GM18505 (cell line): ENCODE measurements at regions not wholly inside any gene's neighbourhood (a gene's known extent, or its start where the extent isn't known, plus 50 kb on each side); places are given as distances from the start of the nearest gene placed in this dataset.

Source experiments
- ATAC-seq: cut with Tn5 transposase; IDR thresholded peaks from one replicate; pipeline ENCODE4 v1.9.1; 2021; ENCODE audit not compliant: unreplicated experiment
- POLR2A ChIP-seq: IDR thresholded peaks from 4 replicates; pipeline ENCODE4 v1.6.1; 2011; ENCODE audit warnings: borderline replicate concordance; ENCODE audit not compliant: insufficient read depth, insufficient read length; ENCODE audit errors: extremely low read depth

GRCh38 chr6:63427951-63428350 is 108.2 kb upstream of the LGSN start:
- no peak for TF ChIP-seq POLR2A
- no peak for ATAC-seq

- no peak for TF ChIP-seq POLR2A
- no peak for ATAC-seq
Observed at GRCh38 chr6:63430985-63431519, 111.3 kb upstream of the LGSN start.

- no peak for ATAC-seq
- no peak for TF ChIP-seq POLR2A
Observed at GRCh38 chr6:63434943-63435342, 115.2 kb upstream of the LGSN start.

- no peak for ATAC-seq
- TF ChIP-seq POLR2A: no peak
Observed at GRCh38 chr6:63436356-63436755, 116.6 kb upstream of the LGSN start.

GRCh38 chr6:63437058-63437457 is 117.3 kb upstream of the LGSN start:
- no peak for ATAC-seq
- TF ChIP-seq POLR2A: no peak

GRCh38 chr6:63440057-63440456 is 120.3 kb upstream of the LGSN start:
- no peak for TF ChIP-seq POLR2A
- no peak for ATAC-seq

GRCh38 chr6:63440594-63440993 is 120.8 kb upstream of the LGSN start:
- no peak for ATAC-seq
- no peak for TF ChIP-seq POLR2A

- no peak for TF ChIP-seq POLR2A
- no peak for ATAC-seq
Observed at GRCh38 chr6:63441266-63441956, 121.6 kb upstream of the LGSN start.

- no peak for TF ChIP-seq POLR2A
- ATAC-seq: no peak
Observed at GRCh38 chr6:63442870-63443269, 123.1 kb upstream of the LGSN start.

- no peak for ATAC-seq
- TF ChIP-seq POLR2A: no peak
Observed at GRCh38 chr6:63444768-63445167, 125.0 kb upstream of the LGSN start.

GRCh38 chr6:63446405-63446804 is 125.9 kb upstream of the LOC128125822 start:
- TF ChIP-seq POLR2A: no peak
- no peak for ATAC-seq

- no peak for ATAC-seq
- TF ChIP-seq POLR2A: no peak
Observed at GRCh38 chr6:63447134-63447533, 125.1 kb upstream of the LOC128125822 start.

GRCh38 chr6:63448229-63448628 is 124.1 kb upstream of the LOC128125822 start:
- TF ChIP-seq POLR2A: no peak
- no peak for ATAC-seq

GRCh38 chr6:63449714-63450113 is 122.6 kb upstream of the LOC128125822 start:
- TF ChIP-seq POLR2A: no peak
- no peak for ATAC-seq
